ENCODE measurements at regions not wholly inside any gene's neighbourhood (a gene's known extent, or its start where the extent isn't known, plus 50 kb on each side); places are given as distances from the start of the nearest gene placed in this dataset.

GRCh38 chr14:71588576-71589215, 343.5 kb upstream of the RGS6 start:
- no peak overlapping the region for H2AFZ ChIP-seq
- no peaks in the 10 kb centered on the region for H3F3A ChIP-seq (replicated peaks; ENCODE audit: low read depth)
- Mint-ChIP-seq H3K4me3 (no peak overlapping the region), H3K27ac (no peak overlapping the region), H3K4me1 (peaks cover 30% of the 10 kb centered on the region), H3K27me3 (ENCODE audit: insufficient read depth, low read depth, poor library complexity) (peaks cover 3% of the 10 kb centered on the region), H3K9me3 (no peaks in the 10 kb centered on the region), H3K36me3 (ENCODE audit: low read depth) (peaks cover 5% of the 10 kb centered on the region; the same call in 2 of the 3 replicates)
- no peak for ATAC-seq
- no peak for DNase-seq (ENCODE audit: low spot score)
- H3K4me2 ChIP-seq, result no peak overlapping the region
- peaks cover 17% of the 10 kb centered on the region for H3K4me1 ChIP-seq (ENCODE audit: insufficient read depth)
- no peaks in the 10 kb centered on the region for H3K27me3 ChIP-seq (ENCODE audit: insufficient read depth)
- H4K20me1 ChIP-seq (replicated peaks; ENCODE audit: insufficient read depth), result no peaks in the 10 kb centered on the region
- H3K79me2 ChIP-seq (replicated peaks; ENCODE audit: insufficient read depth), result no peaks in the 10 kb centered on the region
- H3K27ac ChIP-seq (ENCODE audit: low read depth), result no peak overlapping the region
- TF ChIP-seq JUNB (IDR thresholded peaks at IDR 0.05; ENCODE audit: unreplicated experiment), result no peak
- H3K9me2 ChIP-seq (ENCODE audit: insufficient read depth), result no peaks in the 10 kb centered on the region
- no peak overlapping the region for H3K4me3 ChIP-seq
- H3K36me3 ChIP-seq (ENCODE audit: insufficient read depth), result no peaks in the 10 kb centered on the region

- Mint-ChIP-seq H3K27ac (no peak overlapping the region), H3K4me1 (peaks cover 21% of the 10 kb centered on the region)
- no peak for ATAC-seq
- TF ChIP-seq ZNF462 (CRISPR knock-in tag; IDR thresholded peaks at IDR 0.05) (no peak), NANOG (IDR thresholded peaks at IDR 0.05; ENCODE audit: borderline replicate concordance) (no peak), JUNB (IDR thresholded peaks at IDR 0.05; ENCODE audit: unreplicated experiment) (no peak), REST (IDR thresholded peaks at IDR 0.05; ENCODE audit: unreplicated experiment) (no peak), ETS1 (IDR thresholded peaks at IDR 0.05) (no peak), EZH2phosphoT487 (IDR thresholded peaks at IDR 0.05; ENCODE audit: unreplicated experiment) (no peak), STAT1 (IDR thresholded peaks at IDR 0.05; ENCODE audit: unreplicated experiment) (no peak), POLR2AphosphoS5 (IDR thresholded peaks at IDR 0.05; ENCODE audit: low read depth) (no peak), CTCF (conservative IDR thresholded peaks at IDR 0.05; ENCODE audit: low read depth in 2 of 2) (no peak)
These were observed 342.6 kb upstream of the RGS6 start for GRCh38 chr14:71589609-71590008.

More at GRCh38 chr14:71589609-71590008, 342.6 kb upstream of the RGS6 start:
- peaks cover 3% of the 10 kb centered on the region for H3K27me3 Mint-ChIP-seq (ENCODE audit: insufficient read depth, low read depth, poor library complexity)
- Histone ChIP-seq H3K79me2 (replicated peaks; ENCODE audit: insufficient read depth) (0 out of 2 replicates have a peak, but pooled peaks cover 3% of the 10 kb centered on the region), H3K9me2 (ENCODE audit: insufficient read depth) (no peaks in the 10 kb centered on the region), H2AFZ (no peak overlapping the region), H3F3A (replicated peaks; ENCODE audit: low read depth) (no peaks in the 10 kb centered on the region), H3K36me3 (ENCODE audit: insufficient read depth) (no peaks in the 10 kb centered on the region), H3K4me1 (ENCODE audit: insufficient read depth) (peaks cover 10% of the 10 kb centered on the region), H3K27me3 (ENCODE audit: insufficient read depth) (no peaks in the 10 kb centered on the region), H4K20me1 (replicated peaks; ENCODE audit: insufficient read depth) (no peaks in the 10 kb centered on the region), H3K4me3 (no peak overlapping the region), H3K4me2 (no peak overlapping the region), H3K27ac (ENCODE audit: low read depth) (no peak overlapping the region)
- DNase-seq (ENCODE audit: low spot score), result no peak
- no peak overlapping the region for H3K4me3 Mint-ChIP-seq
- peaks cover 5% of the 10 kb centered on the region; the same call in 2 of the 3 replicates for H3K36me3 Mint-ChIP-seq (ENCODE audit: low read depth)
- H3K9me3 Mint-ChIP-seq, result no peaks in the 10 kb centered on the region

All from GM23338 (cell line).